SK-N-SH (cell line): ENCODE measurements at regions not wholly inside any gene's neighbourhood (a gene's known extent, or its start where the extent isn't known, plus 50 kb on each side); places are given as distances from the start of the nearest gene placed in this dataset.

Source experiments
- CTCF ChIA-PET: fragments of 300-600, 350-600 bp; formaldehyde crosslinking; extraction: SDS; loops from one replicate; lab custom pipeline; 2021; lab: Yijun Ruan, JAX
- POLR2A ChIA-PET: fragments of 350-600 bp; sonication (Branson Sonifier 250); formaldehyde crosslinking; extraction: SDS; loops from one replicate; lab custom pipeline; 2020; ENCODE audit warnings: antibody characterized with exemption, inconsistent platforms; lab: Yijun Ruan, JAX
- DNase-seq: peaks from one replicate; pipeline ENCODE4 v3.0.0; 2012
- H2AFZ ChIP-seq: fragments of 200-600 bp; sonication (generic); 2 replicates; pipeline ENCODE4 v1.8.1; 2016; ENCODE audit warnings: antibody characterized with exemption, mild to moderate bottlenecking, low read depth
- H3F3A ChIP-seq: fragments of 200-600 bp; sonication (generic); replicated peaks from 2 replicates; pipeline ENCODE3; 2016; ENCODE audit warnings: antibody characterized with exemption, mild to moderate bottlenecking; ENCODE audit not compliant: insufficient read depth
- H3K27ac ChIP-seq, 2 experiments: fragments of 200-500 bp in 1 of 2; fragments of 200-600 bp in 1 of 2; sonication (Bioruptor generic) in 1 of 2; sonication (generic), shearing (Covaris generic) in 1 of 2; 2 replicates each; pipeline versions ENCODE4 v1.5.1 to v1.6.1; 2014 to 2016; ENCODE audit warnings: low read depth in 2 of 2, inconsistent platforms in 1 of 2, low read length in 1 of 2, mild to moderate bottlenecking in 1 of 2, mixed read lengths in 1 of 2
- H3K27me3 ChIP-seq: fragments of 200-600 bp; sonication (generic), shearing (Covaris generic); 2 replicates; pipeline ENCODE4 v1.6.1; 2016; ENCODE audit warnings: mixed run types; ENCODE audit not compliant: insufficient read depth
- H3K36me3 ChIP-seq, 2 experiments: fragments of 200-500 bp in 1 of 2; fragments of 200-600 bp in 1 of 2; sonication (Bioruptor generic) in 1 of 2; sonication (generic) in 1 of 2; replicated peaks in 1 of 2; 2 replicates each; pipeline versions ENCODE3 to v1.5.1; 2014 to 2016; ENCODE audit warnings: low read length in 1 of 2, mild to moderate bottlenecking in 1 of 2; ENCODE audit not compliant: insufficient read depth in 2 of 2, control insufficient read depth in 1 of 2
- H3K4me1 ChIP-seq, 2 experiments: fragments of 200-500 bp in 1 of 2; fragments of 200-600 bp in 1 of 2; sonication (Bioruptor generic) in 1 of 2; sonication (generic), shearing (Covaris generic) in 1 of 2; 2 replicates each; pipeline versions ENCODE4 v1.5.1 to v1.6.1; 2014 to 2016; ENCODE audit warnings: low read depth in 1 of 2, low read length in 1 of 2, mixed run types in 1 of 2; ENCODE audit not compliant: insufficient read depth in 2 of 2, control insufficient read depth in 1 of 2
- H3K4me2 ChIP-seq: fragments of 200-600 bp; sonication (generic), shearing (Covaris generic); 2 replicates; pipeline ENCODE4 v1.6.1; 2017; ENCODE audit warnings: mixed run types
- H3K4me3 ChIP-seq, 2 experiments: fragments of 200-500 bp in 1 of 2; fragments of 200-600 bp in 1 of 2; sonication (Bioruptor generic) in 1 of 2; sonication (generic), shearing (Covaris generic) in 1 of 2; 2 replicates each; pipeline versions ENCODE4 v1.5.1 to v1.8.1; 2014 to 2016; ENCODE audit warnings: low read depth in 2 of 2, inconsistent platforms in 1 of 2, low read length in 1 of 2, mild to moderate bottlenecking in 1 of 2, mixed read lengths in 1 of 2, moderate library complexity in 1 of 2
- H3K79me2 ChIP-seq: fragments of 200-600 bp; sonication (generic); 2 replicates; pipeline ENCODE4 v1.8.1; 2017; ENCODE audit warnings: mild to moderate bottlenecking; ENCODE audit not compliant: insufficient read depth
- H3K9ac ChIP-seq: fragments of 200-600 bp; sonication (generic); 2 replicates; pipeline ENCODE4 v1.6.1; 2017; ENCODE audit warnings: mixed run types
- H3K9me2 ChIP-seq: fragments of 200-600 bp; sonication (generic); 2 replicates; pipeline ENCODE4 v1.6.1; 2017; ENCODE audit warnings: mixed run types
- H3K9me3 ChIP-seq: fragments of 200-600 bp; sonication (generic); 2 replicates; pipeline ENCODE4 v1.6.1; 2017; ENCODE audit warnings: mixed run types, mild to moderate bottlenecking, moderate library complexity
- H4K20me1 ChIP-seq: fragments of 200-600 bp; sonication (generic); 2 replicates; pipeline ENCODE4 v1.6.1; 2017; ENCODE audit warnings: mild to moderate bottlenecking, mixed run types; ENCODE audit not compliant: insufficient read depth
- EP300 ChIP-seq, 2 experiments: IDR thresholded peaks; 2 replicates each; pipeline versions ENCODE4 v1.4.0 to v1.6.1; 2012; ENCODE audit warnings: borderline replicate concordance in 1 of 2, low read depth in 1 of 2, low read length in 1 of 2
- EZH2phosphoT487 ChIP-seq: fragments of 200-600 bp; sonication (generic); IDR thresholded peaks from 2 replicates; pipeline ENCODE4 v1.6.1; 2017; ENCODE audit warnings: low read depth, mixed run types, mild to moderate bottlenecking, antibody characterized with exemption, moderate library complexity, borderline replicate concordance
- IRF3 ChIP-seq: fragments of 150-350 bp; IDR thresholded peaks from 2 replicates; pipeline ENCODE4 v1.6.1; 2016; ENCODE audit warnings: mild to moderate bottlenecking, low read depth, low read length
- JUND ChIP-seq: IDR thresholded peaks from 2 replicates; pipeline ENCODE4 v1.4.0; 2012
- MXI1 ChIP-seq: IDR thresholded peaks from 2 replicates; pipeline ENCODE4 v1.6.1; 2012; ENCODE audit warnings: mild to moderate bottlenecking, low read depth, low read length, improper control_type of control experiment
- NRF1 ChIP-seq: IDR thresholded peaks from 2 replicates; pipeline ENCODE4 v1.6.1; 2012; ENCODE audit warnings: low read depth, mild to moderate bottlenecking, low read length
- PBX3 ChIP-seq: IDR thresholded peaks from 2 replicates; pipeline ENCODE4; 2012
- RCOR1 ChIP-seq: fragments of 150-350 bp; IDR thresholded peaks from 2 replicates; pipeline ENCODE4 v1.6.1; 2017; ENCODE audit warnings: antibody characterized with exemption, low read length
- REST ChIP-seq: IDR thresholded peaks from 2 replicates; pipeline ENCODE4 v1.6.1; 2012; ENCODE audit warnings: mild to moderate bottlenecking, low read depth, low read length, moderate library complexity
- RFX5 ChIP-seq: IDR thresholded peaks from 2 replicates; pipeline ENCODE4 v1.6.1; 2012; ENCODE audit warnings: mild to moderate bottlenecking, improper control_type of control experiment, low read length
- RXRA ChIP-seq: IDR thresholded peaks from 2 replicates; pipeline ENCODE4 v1.4.0; 2012; ENCODE audit warnings: low read depth, mild to moderate bottlenecking, borderline replicate concordance
- TEAD4 ChIP-seq: IDR thresholded peaks from 2 replicates; pipeline ENCODE4 v1.4.0; 2012; ENCODE audit warnings: mild to moderate bottlenecking, borderline replicate concordance; ENCODE audit not compliant: insufficient read depth
- USF2 ChIP-seq: fragments of 150-350 bp; IDR thresholded peaks from 2 replicates; pipeline ENCODE4 v1.6.1; 2017; ENCODE audit warnings: antibody characterized with exemption, low read length, low read depth, borderline replicate concordance
- ZBTB33 ChIP-seq: IDR thresholded peaks from 2 replicates; pipeline ENCODE4 v1.4.0; 2012; ENCODE audit warnings: low read depth, borderline replicate concordance
- WGBS: methylation state at CpG from one replicate; pipeline ENCODE4 v1.1.6; 2017; ENCODE audit warnings: low lambda C conversion rate; 5-methylcytosine and 5-hydroxymethylcytosine counted together
- TF ChIP-seq, protein P1 (sequence below): IDR thresholded peaks from 2 replicates; pipeline ENCODE4 v1.4.0; 2012; ENCODE audit warnings: low read depth

- CTCF ChIA-PET = no interaction called here
- no peak overlapping the region for H3K4me3 ChIP-seq
- 22% methylated on average over 1 of the region's 1 CpG for WGBS
These were observed 523.3 kb downstream of the LRRC70 start for GRCh38 chr5:63101870-63102269.

GRCh38 chr5:63097286-63097685 lies 518.7 kb downstream of the LRRC70 start:
- H3F3A ChIP-seq = no peaks in the 10 kb centered on the region
- no peaks in the 10 kb centered on the region for H3K9me3 ChIP-seq
- no peak overlapping the region for H3K9ac ChIP-seq
- no peaks in the 10 kb centered on the region for H3K4me1 ChIP-seq
- DNase-seq = no peak
- no peak overlapping the region for H2AFZ ChIP-seq
- no peaks in the 10 kb centered on the region for H3K79me2 ChIP-seq
- H3K4me3 ChIP-seq = no peak overlapping the region
- 78% methylated on average over 1 of the region's 1 CpG for WGBS
- POLR2A ChIA-PET = no interaction called here
- no peak overlapping the region for H3K4me2 ChIP-seq
- H4K20me1 ChIP-seq = no peaks in the 10 kb centered on the region
- H3K9me2 ChIP-seq = no peaks in the 10 kb centered on the region
- H3K36me3 ChIP-seq = no peaks in the 10 kb centered on the region
- CTCF ChIA-PET = no interaction called here
- H3K27me3 ChIP-seq = no peaks in the 10 kb centered on the region
- no peak overlapping the region for H3K27ac ChIP-seq
- TF ChIP-seq, protein P1, sequence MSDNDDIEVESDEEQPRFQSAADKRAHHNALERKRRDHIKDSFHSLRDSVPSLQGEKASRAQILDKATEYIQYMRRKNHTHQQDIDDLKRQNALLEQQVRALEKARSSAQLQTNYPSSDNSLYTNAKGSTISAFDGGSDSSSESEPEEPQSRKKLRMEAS = no peak
- TF ChIP-seq NRF1 (no peak), RFX5 (no peak), MXI1 (no peak), EP300 (IDR thresholded peaks at IDR 0.05; ENCODE audit: borderline replicate concordance in 1 of 2, low read depth in 1 of 2, low read length in 1 of 2) (no peak), ZBTB33 (no peak), IRF3 (no peak), REST (no peak), TEAD4 (no peak), RCOR1 (no peak), PBX3 (no peak)

More at GRCh38 chr5:63101870-63102269, 523.3 kb downstream of the LRRC70 start:
- H3K9me2 ChIP-seq = no peaks in the 10 kb centered on the region
- no peaks in the 10 kb centered on the region for H3K36me3 ChIP-seq
- TF ChIP-seq RXRA = no peak
- TF ChIP-seq EZH2phosphoT487 = no peak
- TF ChIP-seq USF2 = no peak
- TF ChIP-seq JUND = no peak
- TF ChIP-seq IRF3 = no peak
- no peak overlapping the region for H3K27ac ChIP-seq
- H3K79me2 ChIP-seq = no peaks in the 10 kb centered on the region
- no peaks in the 10 kb centered on the region for H3F3A ChIP-seq
- H3K4me2 ChIP-seq = no peak overlapping the region
- no peaks in the 10 kb centered on the region for H3K4me1 ChIP-seq
- H3K27me3 ChIP-seq = no peaks in the 10 kb centered on the region
- no peak overlapping the region for H3K9ac ChIP-seq
- no peak overlapping the region for H2AFZ ChIP-seq
- H3K9me3 ChIP-seq = no peaks in the 10 kb centered on the region
- POLR2A ChIA-PET = no interaction called here
- no peaks in the 10 kb centered on the region for H4K20me1 ChIP-seq
- no peak for DNase-seq
